Muscle of leg (tissue), 3 donors: ENCODE measurements at regions not wholly inside any gene's neighbourhood (a gene's known extent, or its start where the extent isn't known, plus 50 kb on each side); places are given as distances from the start of the nearest gene placed in this dataset.

Source experiments
- DNase-seq: peaks from one replicate; pipeline ENCODE4 v3.0.0; 2013
- H3K27ac ChIP-seq: one replicate; pipeline ENCODE4 v1.5.1; 2013; ENCODE audit warnings: mild to moderate bottlenecking, low read length, control low read depth
- H3K27me3 ChIP-seq: one replicate; pipeline ENCODE4 v1.6.1; 2013; ENCODE audit warnings: low read length; ENCODE audit not compliant: control insufficient read depth, insufficient read depth
- H3K36me3 ChIP-seq: one replicate; pipeline ENCODE4 v1.6.1; 2013; ENCODE audit warnings: low read length; ENCODE audit not compliant: control insufficient read depth, insufficient read depth
- H3K4me1 ChIP-seq: one replicate; pipeline ENCODE4 v1.6.1; 2013; ENCODE audit warnings: low read length; ENCODE audit not compliant: control insufficient read depth, insufficient read depth
- H3K4me3 ChIP-seq: one replicate; pipeline ENCODE4 v1.5.1; 2013; ENCODE audit warnings: low read length, control low read depth
- H3K9me3 ChIP-seq: replicated peaks from 2 replicates; pipeline ENCODE4 v1.6.1; 2013; ENCODE audit warnings: low read depth, low read length; ENCODE audit not compliant: control insufficient read depth
- WGBS: methylation state at CpG from one replicate; pipeline ENCODE4 v1.1.5; 2013; ENCODE audit warnings: missing lambda C conversion rate; ENCODE audit not compliant: insufficient coverage; 5-methylcytosine and 5-hydroxymethylcytosine counted together

GRCh38 chr5:173816728-173817127 lies 71.4 kb upstream of the CPEB4 start:
- Histone ChIP-seq H3K4me3 (no peak overlapping the region), H3K27ac (no peak overlapping the region), H3K36me3 (no peaks in the 10 kb centered on the region), H3K27me3 (no peaks in the 10 kb centered on the region), H3K4me1 (no peaks in the 10 kb centered on the region), H3K9me3 (peaks cover 2% of the 10 kb centered on the region)
- DNase-seq: no peak
- no CpG with 5 or more reads among the region's 5 CpGs for WGBS

- H3K36me3 ChIP-seq: no peaks in the 10 kb centered on the region
- H3K4me1 ChIP-seq: no peaks in the 10 kb centered on the region
- peaks cover 2% of the 10 kb centered on the region for H3K9me3 ChIP-seq
- H3K27ac ChIP-seq: no peak overlapping the region
- no peak for DNase-seq
- H3K4me3 ChIP-seq: no peak overlapping the region
- no peaks in the 10 kb centered on the region for H3K27me3 ChIP-seq
- 89% methylated on average over 5 of the region's 5 CpGs for WGBS
Observed at GRCh38 chr5:173817561-173817960, 70.6 kb upstream of the CPEB4 start.

GRCh38 chr5:173819521-173819920 lies 68.6 kb upstream of the CPEB4 start:
- no peak overlapping the region for H3K4me3 ChIP-seq
- H3K27me3 ChIP-seq: no peaks in the 10 kb centered on the region
- DNase-seq: no peak
- no peak overlapping the region for H3K27ac ChIP-seq
- H3K36me3 ChIP-seq: no peaks in the 10 kb centered on the region
- WGBS: no CpG with 5 or more reads among the region's 3 CpGs
- H3K4me1 ChIP-seq: no peaks in the 10 kb centered on the region
- peaks cover 2% of the 10 kb centered on the region for H3K9me3 ChIP-seq

- Histone ChIP-seq H3K9me3 (peaks cover 2% of the 10 kb centered on the region), H3K27me3 (peaks cover 2% of the 10 kb centered on the region), H3K36me3 (no peaks in the 10 kb centered on the region), H3K4me3 (no peak overlapping the region), H3K27ac (no peak overlapping the region), H3K4me1 (no peaks in the 10 kb centered on the region)
- no peak for DNase-seq
Observed at GRCh38 chr5:173823274-173823644, 64.9 kb upstream of the CPEB4 start.

- Histone ChIP-seq H3K27me3 (peaks cover 2% of the 10 kb centered on the region), H3K4me3 (no peak overlapping the region), H3K27ac (no peak overlapping the region), H3K36me3 (no peaks in the 10 kb centered on the region), H3K4me1 (no peaks in the 10 kb centered on the region), H3K9me3 (peaks cover 2% of the 10 kb centered on the region)
- 83% methylated on average over 2 of the region's 10 CpGs for WGBS
- DNase-seq: no peak
Observed at GRCh38 chr5:173823721-173824567, 64.2 kb upstream of the CPEB4 start.

- DNase-seq: no peak
- WGBS: 48% methylated on average over 8 of the region's 13 CpGs
- no peak overlapping the region for H3K27ac ChIP-seq
Observed at GRCh38 chr5:173825215-173825865, 62.8 kb upstream of the CPEB4 start.

GRCh38 chr5:173826086-173826427 lies 62.1 kb upstream of the CPEB4 start:
- Histone ChIP-seq H3K9me3 (no peaks in the 10 kb centered on the region), H3K4me1 (no peaks in the 10 kb centered on the region), H3K27ac (no peak overlapping the region), H3K27me3 (peaks cover 2% of the 10 kb centered on the region), H3K4me3 (no peak overlapping the region), H3K36me3 (no peaks in the 10 kb centered on the region)
- 75% methylated on average over 2 of the region's 6 CpGs for WGBS
- DNase-seq: no peak

More at GRCh38 chr5:173825215-173825865, 62.8 kb upstream of the CPEB4 start:
- no peaks in the 10 kb centered on the region for H3K9me3 ChIP-seq
- no peak overlapping the region for H3K4me3 ChIP-seq
- no peaks in the 10 kb centered on the region for H3K4me1 ChIP-seq
- no peaks in the 10 kb centered on the region for H3K36me3 ChIP-seq
- H3K27me3 ChIP-seq: peaks cover 2% of the 10 kb centered on the region

GRCh38 chr5:173826428-173827350 lies 61.5 kb upstream of the CPEB4 start:
- H3K9me3 ChIP-seq: no peaks in the 10 kb centered on the region
- H3K27ac ChIP-seq: no peak overlapping the region
- H3K36me3 ChIP-seq: no peaks in the 10 kb centered on the region
- H3K4me3 ChIP-seq: no peak overlapping the region
- no CpG with 5 or more reads among the region's 5 CpGs for WGBS
- H3K4me1 ChIP-seq: no peaks in the 10 kb centered on the region
- H3K27me3 ChIP-seq: peaks cover 2% of the 10 kb centered on the region
- DNase-seq: no peak

GRCh38 chr5:173828952-173829351 lies 59.2 kb upstream of the CPEB4 start:
- DNase-seq: no peak
- Histone ChIP-seq H3K27me3 (peaks cover 2% of the 10 kb centered on the region), H3K4me3 (no peak overlapping the region), H3K4me1 (peaks cover under 1% of the 10 kb centered on the region), H3K36me3 (no peaks in the 10 kb centered on the region), H3K9me3 (no peaks in the 10 kb centered on the region), H3K27ac (no peak overlapping the region)
- WGBS: 100% methylated on average over 1 of the region's 1 CpG

- no peaks in the 10 kb centered on the region for H3K9me3 ChIP-seq
- H3K4me3 ChIP-seq: no peak overlapping the region
- DNase-seq: no peak
- no CpG with 5 or more reads among the region's 5 CpGs for WGBS
- H3K27ac ChIP-seq: no peak overlapping the region
- H3K27me3 ChIP-seq: peaks cover 2% of the 10 kb centered on the region
- peaks cover 3% of the 10 kb centered on the region for H3K4me1 ChIP-seq
- H3K36me3 ChIP-seq: no peaks in the 10 kb centered on the region
Observed at GRCh38 chr5:173829826-173830225, 58.3 kb upstream of the CPEB4 start.
